ENCODE measurements at regions not wholly inside any gene's neighbourhood (a gene's known extent, or its start where the extent isn't known, plus 50 kb on each side); places are given as distances from the start of the nearest gene placed in this dataset.
"Not testable (repeated sequence)": the region's sequence is repeated elsewhere in the genome, so short reads cannot be mapped to it uniquely, and the experiment has no call there.

DNA sequence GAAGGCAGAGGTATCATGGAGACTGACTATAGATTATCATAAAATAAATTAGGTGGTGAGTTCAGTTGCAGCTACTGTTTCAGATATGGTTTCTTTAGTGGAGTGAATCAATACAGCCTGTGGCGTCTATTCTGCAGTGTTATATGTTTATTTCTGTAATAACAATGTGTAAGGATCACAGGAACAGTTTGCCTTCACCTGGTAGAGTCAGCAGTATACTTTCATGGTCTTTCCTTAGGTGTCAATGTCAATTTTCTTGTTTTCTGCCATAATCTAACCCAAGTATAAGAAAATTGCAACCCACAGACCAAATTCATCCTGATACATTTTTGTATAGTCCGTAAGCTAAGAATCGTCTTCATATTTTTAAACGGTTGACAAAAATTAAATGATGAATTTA lies 140.4 kb upstream of the ATF7IP start:
- Histone ChIP-seq H3K27ac (ENCODE audit: low read depth, low read length) (no peak overlapping the region), H3K9me3 (ENCODE audit: control insufficient read depth, low read length) (peaks cover 16% of the 10 kb centered on the region), H3K36me3 (ENCODE audit: control insufficient read depth, insufficient read depth, low read length) (no peaks in the 10 kb centered on the region), H3K27me3 (ENCODE audit: control insufficient read depth, insufficient read depth, low read length, poor library complexity, severe bottlenecking) (no peaks in the 10 kb centered on the region), H3K9ac (ENCODE audit: extremely low read depth, low read length, poor library complexity, severe bottlenecking) (no peak overlapping the region), H3K4me3 (ENCODE audit: low read length) (no peak overlapping the region), H3K4me1 (ENCODE audit: control insufficient read depth, insufficient read depth, low read length) (no peaks in the 10 kb centered on the region)
- Mint-ChIP-seq H3K27me3 (ENCODE audit: insufficient read depth) (peaks cover 1% of the 10 kb centered on the region), H3K4me1 (no peaks in the 10 kb centered on the region), H3K4me3 (no peak overlapping the region), H3K9me3 (peaks cover 20% of the 10 kb centered on the region), H3K36me3 (ENCODE audit: low read depth) (peaks cover 2% of the 10 kb centered on the region), H3K27ac (no peak overlapping the region)
- TF ChIP-seq, protein P1, sequence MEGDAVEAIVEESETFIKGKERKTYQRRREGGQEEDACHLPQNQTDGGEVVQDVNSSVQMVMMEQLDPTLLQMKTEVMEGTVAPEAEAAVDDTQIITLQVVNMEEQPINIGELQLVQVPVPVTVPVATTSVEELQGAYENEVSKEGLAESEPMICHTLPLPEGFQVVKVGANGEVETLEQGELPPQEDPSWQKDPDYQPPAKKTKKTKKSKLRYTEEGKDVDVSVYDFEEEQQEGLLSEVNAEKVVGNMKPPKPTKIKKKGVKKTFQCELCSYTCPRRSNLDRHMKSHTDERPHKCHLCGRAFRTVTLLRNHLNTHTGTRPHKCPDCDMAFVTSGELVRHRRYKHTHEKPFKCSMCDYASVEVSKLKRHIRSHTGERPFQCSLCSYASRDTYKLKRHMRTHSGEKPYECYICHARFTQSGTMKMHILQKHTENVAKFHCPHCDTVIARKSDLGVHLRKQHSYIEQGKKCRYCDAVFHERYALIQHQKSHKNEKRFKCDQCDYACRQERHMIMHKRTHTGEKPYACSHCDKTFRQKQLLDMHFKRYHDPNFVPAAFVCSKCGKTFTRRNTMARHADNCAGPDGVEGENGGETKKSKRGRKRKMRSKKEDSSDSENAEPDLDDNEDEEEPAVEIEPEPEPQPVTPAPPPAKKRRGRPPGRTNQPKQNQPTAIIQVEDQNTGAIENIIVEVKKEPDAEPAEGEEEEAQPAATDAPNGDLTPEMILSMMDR (conservative IDR thresholded peaks at IDR 0.05) = no peak
- WGBS, 2 experiments (ENCODE audit: insufficient coverage in 1 of 2, insufficient read length in 1 of 2) = 96 to 100% methylated on average over 1 to 3 of the region's 4 CpGs
- no peak for DNase-seq

DNA sequence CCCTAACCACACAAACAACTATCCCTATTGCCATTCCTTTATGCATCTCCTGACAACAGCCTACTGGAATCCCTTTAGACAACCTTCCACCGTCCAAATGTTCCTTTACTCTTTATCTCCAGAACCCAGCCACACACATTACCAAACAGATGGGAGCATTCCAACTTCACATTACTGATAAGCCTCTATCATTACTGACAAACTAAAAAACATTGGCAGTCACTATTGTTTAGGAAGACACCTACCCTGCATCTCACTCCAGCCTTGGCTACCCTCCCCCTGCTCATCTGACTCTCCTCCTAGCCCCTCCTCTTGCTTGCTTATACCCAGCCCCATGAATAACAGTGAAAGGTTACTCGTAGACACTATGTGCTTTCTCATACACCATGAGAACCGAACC lies 130.3 kb upstream of the ATF7IP start:
- H3K27ac Mint-ChIP-seq; H3K4me3 ChIP-seq (ENCODE audit: low read length); H3K36me3 Mint-ChIP-seq (ENCODE audit: low read depth); H3K4me1 ChIP-seq (ENCODE audit: control insufficient read depth, insufficient read depth, low read length); H3K9ac ChIP-seq (ENCODE audit: extremely low read depth, low read length, poor library complexity, severe bottlenecking); DNase-seq; H3K27me3 Mint-ChIP-seq (ENCODE audit: insufficient read depth); H3K36me3 ChIP-seq (ENCODE audit: control insufficient read depth, insufficient read depth, low read length); H3K4me3 Mint-ChIP-seq; H3K27me3 ChIP-seq (ENCODE audit: control insufficient read depth, insufficient read depth, low read length, poor library complexity, severe bottlenecking); H3K27ac ChIP-seq (ENCODE audit: low read depth, low read length): not testable (repeated sequence)
- 84 to 87% methylated on average over 2 to 3 of the region's 3 CpGs for WGBS, 2 experiments (ENCODE audit: insufficient coverage in 1 of 2, insufficient read length in 1 of 2)
- H3K9me3 Mint-ChIP-seq = peaks cover 23% of the 10 kb centered on the region
- H3K4me1 Mint-ChIP-seq = peaks cover 22% of the 10 kb centered on the region
- H3K9me3 ChIP-seq (ENCODE audit: control insufficient read depth, low read length) = peaks cover 26% of the 10 kb centered on the region

DNA sequence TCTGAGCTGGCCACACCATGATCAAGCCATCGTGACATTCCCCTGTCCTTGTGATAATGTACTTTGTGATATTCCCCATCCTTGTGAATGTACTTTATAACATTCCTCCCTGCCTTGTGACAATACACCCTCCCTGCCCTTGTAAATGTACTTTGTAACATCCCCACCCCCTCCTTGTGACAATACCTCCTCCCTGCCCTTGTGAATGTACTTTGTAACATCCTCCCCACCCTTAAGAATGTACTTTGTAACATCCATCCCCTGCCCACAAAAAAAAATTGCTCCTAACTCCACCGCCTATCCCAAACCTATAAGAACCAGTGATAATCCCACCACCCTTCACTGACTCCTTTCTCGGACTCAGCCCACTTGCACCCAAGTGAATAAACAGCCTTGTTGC lies 128.8 kb upstream of the ATF7IP start:
- not testable (repeated sequence) for H3K27ac ChIP-seq (ENCODE audit: low read depth, low read length); DNase-seq; H3K9ac ChIP-seq (ENCODE audit: extremely low read depth, low read length, poor library complexity, severe bottlenecking); H3K4me3 Mint-ChIP-seq; H3K4me3 ChIP-seq (ENCODE audit: low read length); H3K4me1 ChIP-seq (ENCODE audit: control insufficient read depth, insufficient read depth, low read length); H3K27me3 Mint-ChIP-seq (ENCODE audit: insufficient read depth); H3K27ac Mint-ChIP-seq; H3K36me3 ChIP-seq (ENCODE audit: control insufficient read depth, insufficient read depth, low read length); H3K36me3 Mint-ChIP-seq (ENCODE audit: low read depth); H3K27me3 ChIP-seq (ENCODE audit: control insufficient read depth, insufficient read depth, low read length, poor library complexity, severe bottlenecking)
- 100% methylated on average over 1 to 3 of the region's 3 CpGs for WGBS, 2 experiments (ENCODE audit: insufficient coverage in 1 of 2, insufficient read length in 1 of 2)
- H3K9me3 Mint-ChIP-seq = peaks cover 18% of the 10 kb centered on the region
- peaks cover 30% of the 10 kb centered on the region for H3K4me1 Mint-ChIP-seq
- peaks cover 22% of the 10 kb centered on the region for H3K9me3 ChIP-seq (ENCODE audit: control insufficient read depth, low read length)

DNA sequence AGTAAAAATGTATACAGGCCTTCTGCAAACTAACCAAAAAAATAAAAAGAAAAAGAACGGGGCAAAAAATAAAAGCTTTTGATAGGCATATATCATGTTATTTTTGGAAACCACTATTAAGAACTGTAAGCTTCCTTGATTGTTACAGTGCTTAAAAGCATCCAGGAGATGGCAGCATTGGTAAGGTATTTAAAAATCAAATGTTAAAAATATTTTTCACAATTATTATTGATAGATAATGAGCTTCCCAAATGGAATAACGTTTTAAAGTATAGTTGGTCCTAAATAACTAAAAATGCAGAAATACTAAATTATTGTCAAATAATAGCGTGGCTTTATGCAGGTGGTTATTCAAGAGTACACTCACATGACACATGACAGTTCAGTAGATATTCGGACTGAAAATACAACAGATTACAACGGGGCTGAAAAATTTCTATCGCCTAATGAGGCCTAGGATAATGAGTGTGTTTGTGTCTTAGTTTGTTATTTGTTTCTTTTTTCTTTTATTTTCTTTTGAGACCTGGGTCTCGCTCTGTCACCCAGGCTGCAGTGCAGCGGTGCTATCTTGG lies 127.2 kb upstream of the ATF7IP start:
- H3K9me3 ChIP-seq (ENCODE audit: control insufficient read depth, low read length) = peaks cover 33% of the 10 kb centered on the region
- no peaks in the 10 kb centered on the region for H3K36me3 ChIP-seq (ENCODE audit: control insufficient read depth, insufficient read depth, low read length)
- H3K4me1 Mint-ChIP-seq = peaks cover 19% of the 10 kb centered on the region
- H3K36me3 Mint-ChIP-seq (ENCODE audit: low read depth) = peaks cover 6% of the 10 kb centered on the region
- no peak overlapping the region for H3K4me3 Mint-ChIP-seq
- TF ChIP-seq, protein P1 (conservative IDR thresholded peaks at IDR 0.05) = peak; percentile 100
- H3K4me1 ChIP-seq (ENCODE audit: control insufficient read depth, insufficient read depth, low read length) = no peaks in the 10 kb centered on the region
- H3K4me3 ChIP-seq (ENCODE audit: low read length) = no peak overlapping the region
- no peak overlapping the region for H3K27ac Mint-ChIP-seq
- no peaks in the 10 kb centered on the region for H3K27me3 Mint-ChIP-seq (ENCODE audit: insufficient read depth)
- peaks cover 29% of the 10 kb centered on the region for H3K9me3 Mint-ChIP-seq
- WGBS, 2 experiments (ENCODE audit: insufficient coverage in 1 of 2, insufficient read length in 1 of 2) = 79 to 95% methylated on average over 4 to 7 of the region's 8 CpGs
- no peaks in the 10 kb centered on the region for H3K27me3 ChIP-seq (ENCODE audit: control insufficient read depth, insufficient read depth, low read length, poor library complexity, severe bottlenecking)
- H3K9ac ChIP-seq (ENCODE audit: extremely low read depth, low read length, poor library complexity, severe bottlenecking) = no peak overlapping the region
- no peak overlapping the region for H3K27ac ChIP-seq (ENCODE audit: low read depth, low read length)
- no peak for DNase-seq
